ENCODE measurements at regions not wholly inside any gene's neighbourhood (a gene's known extent, or its start where the extent isn't known, plus 50 kb on each side); places are given as distances from the start of the nearest gene placed in this dataset.

DNA sequence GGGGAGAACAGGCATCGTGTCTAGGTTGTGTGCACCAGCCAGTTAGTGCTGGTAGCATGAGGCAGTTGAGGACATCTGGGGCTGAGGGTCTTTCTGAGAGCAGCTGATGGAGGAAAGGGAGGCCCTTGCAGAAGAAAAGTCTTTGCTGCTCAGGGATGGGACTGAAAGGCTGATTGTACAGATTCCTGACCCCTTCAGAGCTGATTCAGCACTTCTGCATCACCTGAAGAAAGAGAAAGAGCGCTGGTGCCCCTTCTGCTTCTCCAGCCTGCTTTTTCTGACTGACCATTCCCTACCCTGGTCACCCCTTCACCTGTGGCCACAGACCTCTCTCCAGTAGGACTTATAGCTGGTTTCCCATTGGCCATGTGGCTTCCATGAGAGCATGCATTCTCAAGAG lies 476.2 kb downstream of the TSHZ3 start:
- TF ChIP-seq EZH2 (optimal IDR thresholded peaks at IDR 0.05; ENCODE audit: low read depth, low read length) (no peak), CTCF (IDR thresholded peaks at IDR 0.05; ENCODE audit: low read length) (no peak), EZH2phosphoT487 (IDR thresholded peaks at IDR 0.05; ENCODE audit: low read length) (no peak)

All from MM.1S (cell line).